ENCODE measurements at regions not wholly inside any gene's neighbourhood (a gene's known extent, or its start where the extent isn't known, plus 50 kb on each side); places are given as distances from the start of the nearest gene placed in this dataset.

DNA sequence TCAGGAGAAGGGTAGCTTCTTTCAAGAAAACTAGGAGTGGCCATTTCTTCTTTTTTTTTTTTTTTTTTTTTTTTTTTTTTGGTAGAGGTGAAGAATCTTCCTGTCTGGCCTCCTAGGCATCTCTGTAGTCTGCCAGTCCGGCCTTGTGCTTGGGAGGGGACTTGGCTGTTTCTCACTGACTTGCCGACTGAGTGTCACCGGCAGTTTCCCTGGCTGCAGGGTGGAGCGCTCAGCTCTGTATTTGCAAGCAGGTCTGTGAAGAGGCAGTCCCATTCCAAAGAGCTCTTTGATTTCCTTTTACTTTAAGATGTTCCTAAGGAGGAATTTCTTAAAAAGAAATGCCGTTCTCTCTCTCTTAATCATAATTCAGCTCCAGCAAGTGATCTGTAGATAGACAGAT is 212.6 kb downstream of the ADRA2A start:
- H4K5ac ChIP-seq (ENCODE audit: low read depth, low read length): no peak overlapping the region
- H2BK15ac ChIP-seq (ENCODE audit: low read depth, low read length): no peak overlapping the region
- H2AFZ ChIP-seq (replicated peaks; ENCODE audit: low read length, poor library complexity): no peak overlapping the region
- no peak overlapping the region for H3K9ac ChIP-seq (ENCODE audit: low read depth, low read length)
- no peak overlapping the region for H3K23ac ChIP-seq (ENCODE audit: low read depth, low read length)
- no peak overlapping the region for H3K4me2 ChIP-seq (ENCODE audit: low read depth, low read length)
- intact Hi-C loops (cut with micrococcal nuclease) (no loop called here), in situ Hi-C loops (cut with MboI; ENCODE audit: low sequenced_read_pairs) (no loop called here), dilution Hi-C loops (cut with HindIII; ENCODE audit: low sequenced_read_pairs, unreplicated experiment) (no loop called here)
- H2BK20ac ChIP-seq (ENCODE audit: low read depth, low read length): no peak overlapping the region
- no peaks in the 10 kb centered on the region for H3K27me3 ChIP-seq (ENCODE audit: control insufficient read depth, insufficient read depth, low read length)
- POLR2A ChIA-PET (ENCODE audit: unreplicated experiment): no interaction called here
- H3K27ac ChIP-seq (ENCODE audit: insufficient read depth, low read length): no peak overlapping the region
- H2BK5ac ChIP-seq (ENCODE audit: low read depth, low read length, poor library complexity, severe bottlenecking): no peak overlapping the region
- no peak overlapping the region for H3K18ac ChIP-seq (ENCODE audit: low read depth, low read length)
- H3K4me1 ChIP-seq (ENCODE audit: control insufficient read depth, insufficient read depth, low read length): no peaks in the 10 kb centered on the region
- ATAC-seq (ENCODE audit: low read depth) (no peak), DNase-seq (no peak)
- no peaks in the 10 kb centered on the region for H3K79me1 ChIP-seq (ENCODE audit: low read depth in 1 of 2, low read length in 2 of 2)
- H4K8ac ChIP-seq (ENCODE audit: low read depth in 2 of 2, low read length in 2 of 2): no peak overlapping the region
- H3K4me3 ChIP-seq (ENCODE audit: insufficient read depth, low read depth, low read length): no peak overlapping the region
- H4K20me1 ChIP-seq (ENCODE audit: insufficient read depth, low read length): no peaks in the 10 kb centered on the region
- TF ChIP-seq RFX5 (IDR thresholded peaks at IDR 0.05; ENCODE audit: low read depth, low read length) (no peak), CEBPB (IDR thresholded peaks at IDR 0.05; ENCODE audit: low read depth, low read length) (no peak), RAD21 (IDR thresholded peaks at IDR 0.05; ENCODE audit: low read length) (no peak), MXI1 (IDR thresholded peaks at IDR 0.05; ENCODE audit: borderline replicate concordance, low read depth, low read length) (no peak), POLR2A (IDR thresholded peaks at IDR 0.05; ENCODE audit: low read depth, low read length) (no peak), SMC3 (IDR thresholded peaks at IDR 0.05; ENCODE audit: low read depth, low read length) (no peak), MAFK (IDR thresholded peaks at IDR 0.05; ENCODE audit: low read depth, low read length) (no peak), FOS (IDR thresholded peaks at IDR 0.05; ENCODE audit: low read depth, low read length) (no peak), BHLHE40 (IDR thresholded peaks at IDR 0.05; ENCODE audit: low read depth, low read length) (no peak), NFE2L2 (IDR thresholded peaks at IDR 0.05; ENCODE audit: low read depth, low read length) (no peak), RCOR1 (IDR thresholded peaks at IDR 0.05; ENCODE audit: insufficient replicate concordance, low read length) (no peak), CHD1 (IDR thresholded peaks at IDR 0.05; ENCODE audit: low read depth, low read length) (no peak), MAZ (IDR thresholded peaks at IDR 0.05; ENCODE audit: borderline replicate concordance, low read depth, low read length) (no peak)
- TF ChIP-seq, protein P1, sequence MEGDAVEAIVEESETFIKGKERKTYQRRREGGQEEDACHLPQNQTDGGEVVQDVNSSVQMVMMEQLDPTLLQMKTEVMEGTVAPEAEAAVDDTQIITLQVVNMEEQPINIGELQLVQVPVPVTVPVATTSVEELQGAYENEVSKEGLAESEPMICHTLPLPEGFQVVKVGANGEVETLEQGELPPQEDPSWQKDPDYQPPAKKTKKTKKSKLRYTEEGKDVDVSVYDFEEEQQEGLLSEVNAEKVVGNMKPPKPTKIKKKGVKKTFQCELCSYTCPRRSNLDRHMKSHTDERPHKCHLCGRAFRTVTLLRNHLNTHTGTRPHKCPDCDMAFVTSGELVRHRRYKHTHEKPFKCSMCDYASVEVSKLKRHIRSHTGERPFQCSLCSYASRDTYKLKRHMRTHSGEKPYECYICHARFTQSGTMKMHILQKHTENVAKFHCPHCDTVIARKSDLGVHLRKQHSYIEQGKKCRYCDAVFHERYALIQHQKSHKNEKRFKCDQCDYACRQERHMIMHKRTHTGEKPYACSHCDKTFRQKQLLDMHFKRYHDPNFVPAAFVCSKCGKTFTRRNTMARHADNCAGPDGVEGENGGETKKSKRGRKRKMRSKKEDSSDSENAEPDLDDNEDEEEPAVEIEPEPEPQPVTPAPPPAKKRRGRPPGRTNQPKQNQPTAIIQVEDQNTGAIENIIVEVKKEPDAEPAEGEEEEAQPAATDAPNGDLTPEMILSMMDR (conservative IDR thresholded peaks at IDR 0.05; ENCODE audit: low read depth, low read length): no peak
- TF ChIP-seq, protein P2, sequence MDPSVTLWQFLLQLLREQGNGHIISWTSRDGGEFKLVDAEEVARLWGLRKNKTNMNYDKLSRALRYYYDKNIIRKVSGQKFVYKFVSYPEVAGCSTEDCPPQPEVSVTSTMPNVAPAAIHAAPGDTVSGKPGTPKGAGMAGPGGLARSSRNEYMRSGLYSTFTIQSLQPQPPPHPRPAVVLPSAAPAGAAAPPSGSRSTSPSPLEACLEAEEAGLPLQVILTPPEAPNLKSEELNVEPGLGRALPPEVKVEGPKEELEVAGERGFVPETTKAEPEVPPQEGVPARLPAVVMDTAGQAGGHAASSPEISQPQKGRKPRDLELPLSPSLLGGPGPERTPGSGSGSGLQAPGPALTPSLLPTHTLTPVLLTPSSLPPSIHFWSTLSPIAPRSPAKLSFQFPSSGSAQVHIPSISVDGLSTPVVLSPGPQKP (IDR thresholded peaks at IDR 0.05; ENCODE audit: borderline replicate concordance, low read depth, low read length): no peak
- TF ChIP-seq, protein P3, sequence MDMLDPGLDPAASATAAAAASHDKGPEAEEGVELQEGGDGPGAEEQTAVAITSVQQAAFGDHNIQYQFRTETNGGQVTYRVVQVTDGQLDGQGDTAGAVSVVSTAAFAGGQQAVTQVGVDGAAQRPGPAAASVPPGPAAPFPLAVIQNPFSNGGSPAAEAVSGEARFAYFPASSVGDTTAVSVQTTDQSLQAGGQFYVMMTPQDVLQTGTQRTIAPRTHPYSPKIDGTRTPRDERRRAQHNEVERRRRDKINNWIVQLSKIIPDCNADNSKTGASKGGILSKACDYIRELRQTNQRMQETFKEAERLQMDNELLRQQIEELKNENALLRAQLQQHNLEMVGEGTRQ (IDR thresholded peaks at IDR 0.05; ENCODE audit: low read depth, low read length): no peak
- no peaks in the 10 kb centered on the region for H3K9me1 ChIP-seq (ENCODE audit: insufficient read depth, low read length)
- no peak overlapping the region for H2AK5ac ChIP-seq (ENCODE audit: low read depth, low read length)
- no peak overlapping the region for H2AK9ac ChIP-seq (replicated peaks; ENCODE audit: low read depth, low read length, poor library complexity)
- CTCF ChIA-PET: no interaction called here
- peaks cover 9% of the 10 kb centered on the region for H3K9me3 ChIP-seq (ENCODE audit: control insufficient read depth, insufficient read depth, low read length)
- no peak overlapping the region for H2BK120ac ChIP-seq (ENCODE audit: low read depth, low read length)
- H4K91ac ChIP-seq (ENCODE audit: insufficient read depth, low read depth, low read length): no peak overlapping the region
- no peaks in the 10 kb centered on the region for H3K36me3 ChIP-seq (ENCODE audit: control insufficient read depth, insufficient read depth, low read length)
- no TSS peak for BruUV-seq (replicated peaks)
- H3K56ac ChIP-seq (ENCODE audit: extremely low read depth, insufficient read depth, low read length): no peak overlapping the region
- no CpG with 5 or more reads among the region's 5 CpGs for WGBS, 2 experiments (ENCODE audit: extremely low coverage in 2 of 2, insufficient read length in 1 of 2)
- H3K14ac ChIP-seq (replicated peaks; ENCODE audit: low read depth, low read length): no peak overlapping the region
- no peak overlapping the region for H3K4ac ChIP-seq (ENCODE audit: low read depth, low read length)
